Lower leg skin (tissue), 3 donors: ENCODE measurements at regions not wholly inside any gene's neighbourhood (a gene's known extent, or its start where the extent isn't known, plus 50 kb on each side); places are given as distances from the start of the nearest gene placed in this dataset.

Experiments
- POLR2A ChIP-seq, 2 donors: fragments of 450-650 bp; IDR thresholded peaks; one replicate each; pipeline ENCODE4 v1.6.1; 2016 to 2017; ENCODE audit warnings: antibody characterized with exemption in 2 of 2, mild to moderate bottlenecking in 1 of 2, moderate library complexity in 1 of 2
- TF ChIP-seq, protein P1 (sequence below), 3 donors: fragments of 450-650 bp; IDR thresholded peaks; one replicate each; pipeline ENCODE4 v1.5.1; 2016; ENCODE audit warnings: antibody characterized with exemption in 3 of 3, mild to moderate bottlenecking in 3 of 3, moderate library complexity in 2 of 3

- TF ChIP-seq, protein P1, sequence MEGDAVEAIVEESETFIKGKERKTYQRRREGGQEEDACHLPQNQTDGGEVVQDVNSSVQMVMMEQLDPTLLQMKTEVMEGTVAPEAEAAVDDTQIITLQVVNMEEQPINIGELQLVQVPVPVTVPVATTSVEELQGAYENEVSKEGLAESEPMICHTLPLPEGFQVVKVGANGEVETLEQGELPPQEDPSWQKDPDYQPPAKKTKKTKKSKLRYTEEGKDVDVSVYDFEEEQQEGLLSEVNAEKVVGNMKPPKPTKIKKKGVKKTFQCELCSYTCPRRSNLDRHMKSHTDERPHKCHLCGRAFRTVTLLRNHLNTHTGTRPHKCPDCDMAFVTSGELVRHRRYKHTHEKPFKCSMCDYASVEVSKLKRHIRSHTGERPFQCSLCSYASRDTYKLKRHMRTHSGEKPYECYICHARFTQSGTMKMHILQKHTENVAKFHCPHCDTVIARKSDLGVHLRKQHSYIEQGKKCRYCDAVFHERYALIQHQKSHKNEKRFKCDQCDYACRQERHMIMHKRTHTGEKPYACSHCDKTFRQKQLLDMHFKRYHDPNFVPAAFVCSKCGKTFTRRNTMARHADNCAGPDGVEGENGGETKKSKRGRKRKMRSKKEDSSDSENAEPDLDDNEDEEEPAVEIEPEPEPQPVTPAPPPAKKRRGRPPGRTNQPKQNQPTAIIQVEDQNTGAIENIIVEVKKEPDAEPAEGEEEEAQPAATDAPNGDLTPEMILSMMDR (IDR thresholded peaks at IDR 0.05), result no peak
- no peak for TF ChIP-seq POLR2A (IDR thresholded peaks at IDR 0.05)
Observed at GRCh38 chr9:91066042-91066415, 264.4 kb downstream of the SYK start.
